ENCODE measurements at regions not wholly inside any gene's neighbourhood (a gene's known extent, or its start where the extent isn't known, plus 50 kb on each side); places are given as distances from the start of the nearest gene placed in this dataset.

DNA sequence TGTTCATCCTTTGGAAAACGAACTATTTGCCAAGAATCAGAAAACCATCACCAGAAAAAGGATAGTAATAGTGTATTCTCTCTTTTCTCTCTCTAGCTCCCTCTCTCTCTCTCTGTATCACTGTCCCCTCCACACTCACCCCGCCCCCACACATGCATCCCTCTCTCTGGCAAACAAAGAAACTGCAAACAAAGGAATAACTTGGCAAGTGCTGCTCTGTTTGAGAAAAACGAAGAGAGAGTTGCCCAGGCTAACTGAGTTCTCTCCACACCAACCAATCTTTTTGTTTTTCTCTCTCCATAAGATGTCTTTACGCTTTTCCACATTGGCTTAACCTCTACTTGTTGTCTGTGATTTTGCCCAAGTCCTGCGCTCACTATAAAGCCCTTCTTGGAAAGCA lies 316.2 kb downstream of the EPHA4 start:
- Mint-ChIP-seq H3K27me3 (peaks cover 18% of the 10 kb centered on the region), H3K9me3 (peaks cover 9% of the 10 kb centered on the region), H3K27ac (ENCODE audit: low read depth) (no peak overlapping the region), H3K36me3 (ENCODE audit: insufficient read depth) (no peaks in the 10 kb centered on the region), H3K4me1 (no peaks in the 10 kb centered on the region), H3K4me3 (no peak overlapping the region)
- DNase-seq (ENCODE audit: low spot score in 2 of 2) (no peak), ATAC-seq (replicated peaks; ENCODE audit: extremely low read depth, poor library complexity, severe bottlenecking) (no peak)

DNA sequence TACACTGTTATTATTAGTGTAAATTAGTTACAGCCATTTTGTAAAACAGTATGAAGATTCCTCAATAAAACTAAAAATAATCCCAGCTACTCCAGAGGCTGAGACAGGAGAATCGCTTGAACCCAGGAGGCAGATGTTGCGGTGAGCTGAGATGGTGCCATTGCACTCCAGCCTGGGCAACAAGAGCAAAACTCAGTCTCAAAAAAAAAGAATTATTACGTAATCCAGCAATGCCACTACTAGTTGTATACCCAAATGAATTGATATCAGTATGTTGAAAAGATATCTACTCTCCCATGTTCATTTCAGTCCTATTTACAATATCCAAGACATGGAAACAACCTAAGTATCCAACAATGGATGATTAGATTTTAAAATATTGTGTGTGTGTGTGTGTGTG lies 313.6 kb downstream of the EPHA4 start:
- no peak for DNase-seq (ENCODE audit: low spot score in 2 of 2)
- Mint-ChIP-seq H3K36me3 (ENCODE audit: insufficient read depth) (no peaks in the 10 kb centered on the region), H3K9me3 (peaks cover 9% of the 10 kb centered on the region), H3K4me3 (no peak overlapping the region), H3K27me3 (peaks cover 32% of the 10 kb centered on the region), H3K27ac (ENCODE audit: low read depth) (no peak overlapping the region), H3K4me1 (no peaks in the 10 kb centered on the region)
- no peak for ATAC-seq (replicated peaks; ENCODE audit: extremely low read depth, poor library complexity, severe bottlenecking)

DNA sequence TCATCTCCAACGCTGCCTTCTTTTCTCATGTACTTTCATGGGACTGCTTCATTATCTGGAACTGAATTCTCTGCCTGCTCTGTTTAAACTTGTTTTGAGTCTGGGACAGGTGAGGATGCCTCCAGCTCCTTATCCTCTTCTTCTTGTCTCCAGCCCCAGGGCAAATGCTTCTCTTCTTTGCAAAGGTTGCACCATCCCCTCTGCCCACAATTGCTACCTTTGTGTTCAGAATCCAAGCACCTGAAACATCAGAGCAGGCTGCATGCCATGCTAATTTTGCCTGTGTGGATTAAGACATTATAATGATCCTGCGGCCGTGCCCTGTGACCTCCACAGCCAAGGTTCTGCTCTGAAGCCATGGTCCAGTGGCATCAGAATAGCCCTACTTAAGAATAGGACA lies 309.5 kb downstream of the EPHA4 start:
- Mint-ChIP-seq H3K9me3 (no peaks in the 10 kb centered on the region), H3K27ac (ENCODE audit: low read depth) (no peak overlapping the region), H3K27me3 (peaks cover 22% of the 10 kb centered on the region), H3K4me3 (no peak overlapping the region), H3K4me1 (no peaks in the 10 kb centered on the region), H3K36me3 (ENCODE audit: insufficient read depth) (no peaks in the 10 kb centered on the region)
- DNase-seq (ENCODE audit: low spot score in 2 of 2) (no peak), ATAC-seq (replicated peaks; ENCODE audit: extremely low read depth, poor library complexity, severe bottlenecking) (no peak)

DNA sequence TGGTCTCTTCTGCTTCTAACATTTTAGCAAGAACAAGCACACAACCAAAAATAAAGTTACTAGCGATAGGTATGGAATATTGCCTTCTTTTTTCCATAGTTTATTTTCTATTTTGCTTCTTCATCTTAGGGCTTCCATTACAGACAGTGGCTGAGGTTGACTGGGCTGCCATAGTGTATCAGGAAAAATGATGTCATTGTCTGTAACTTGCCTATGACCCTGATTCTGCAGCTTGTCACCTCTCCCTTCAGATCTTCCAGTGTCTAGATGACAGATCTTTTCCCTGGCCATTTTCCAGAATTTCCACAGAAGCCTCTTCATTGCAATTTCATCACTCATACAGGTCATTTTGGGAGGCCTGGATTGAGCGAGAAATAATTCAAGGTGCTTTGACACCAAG lies 308.5 kb downstream of the EPHA4 start:
- Mint-ChIP-seq H3K36me3 (ENCODE audit: insufficient read depth) (no peaks in the 10 kb centered on the region), H3K9me3 (no peaks in the 10 kb centered on the region), H3K4me3 (no peak overlapping the region)

DNA sequence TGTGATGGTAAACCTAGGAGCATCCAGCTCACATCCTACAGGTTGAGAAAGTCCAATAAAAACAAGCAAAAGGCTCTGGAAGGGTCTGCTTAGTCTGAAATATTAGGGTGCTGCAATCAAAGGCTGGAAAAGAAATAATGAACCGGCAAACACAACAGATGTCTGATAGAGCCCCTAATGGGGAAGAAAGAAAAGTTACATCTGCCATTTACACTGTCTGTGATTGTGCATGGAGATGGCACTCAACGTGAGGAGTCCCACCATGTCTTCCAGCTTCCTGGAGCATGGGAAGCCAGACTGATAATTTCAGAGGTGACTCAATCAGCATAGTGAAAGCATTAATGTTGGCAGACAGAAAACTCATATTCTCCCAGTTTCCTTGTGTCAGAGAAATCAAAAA lies 307.8 kb downstream of the EPHA4 start:
- no peak overlapping the region for H3K4me3 Mint-ChIP-seq
- H3K36me3 Mint-ChIP-seq (ENCODE audit: insufficient read depth), result no peaks in the 10 kb centered on the region
- H3K27ac Mint-ChIP-seq (ENCODE audit: low read depth), result no peak overlapping the region
- no peaks in the 10 kb centered on the region for H3K4me1 Mint-ChIP-seq
- H3K9me3 Mint-ChIP-seq, result no peaks in the 10 kb centered on the region
- no peak for ATAC-seq (replicated peaks; ENCODE audit: extremely low read depth, poor library complexity, severe bottlenecking)
- peaks cover 34% of the 10 kb centered on the region for H3K27me3 Mint-ChIP-seq
- DNase-seq (ENCODE audit: low spot score in 2 of 2), result no peak

More for the DNA sequence above, 308.5 kb downstream of the EPHA4 start:
- Mint-ChIP-seq H3K4me1 (no peaks in the 10 kb centered on the region), H3K27ac (ENCODE audit: low read depth) (no peak overlapping the region), H3K27me3 (peaks cover 28% of the 10 kb centered on the region)
- ATAC-seq (replicated peaks; ENCODE audit: extremely low read depth, poor library complexity, severe bottlenecking), result no peak
- DNase-seq (ENCODE audit: low spot score in 2 of 2), result no peak

DNA sequence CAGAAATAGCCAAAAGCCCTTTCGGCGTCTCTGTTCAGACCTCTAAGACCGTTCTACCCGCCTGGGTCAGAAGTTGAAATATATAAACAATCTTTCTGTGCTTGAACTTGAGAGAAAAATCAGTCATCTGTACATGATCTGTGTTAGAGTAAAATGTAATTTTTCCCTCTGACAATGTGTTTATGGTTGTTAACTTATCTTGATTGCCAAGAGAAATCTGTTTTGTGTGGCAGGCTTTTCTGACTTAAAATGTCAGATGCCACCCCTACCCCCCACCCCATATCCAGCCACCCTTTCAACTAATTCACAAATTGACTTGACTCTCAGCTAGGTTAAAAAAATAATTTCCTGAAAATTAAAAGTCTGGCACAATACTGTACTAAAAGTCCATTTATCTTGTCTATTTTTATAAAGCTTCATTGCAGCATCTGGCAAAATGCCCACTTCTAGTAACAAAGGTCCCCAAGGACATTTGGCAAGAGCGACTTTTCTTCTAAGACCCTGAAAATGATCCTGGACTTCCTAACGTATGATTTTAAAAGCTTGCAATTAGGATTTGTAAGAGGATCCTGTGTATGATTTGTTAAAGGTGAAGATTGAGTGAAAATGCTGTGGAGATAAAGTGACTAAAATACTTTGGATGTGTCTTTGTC lies 304.2 kb downstream of the EPHA4 start:
- Mint-ChIP-seq H3K36me3 (ENCODE audit: insufficient read depth) (no peaks in the 10 kb centered on the region), H3K27ac (ENCODE audit: low read depth) (no peak overlapping the region), H3K9me3 (no peaks in the 10 kb centered on the region), H3K4me1 (no peaks in the 10 kb centered on the region), H3K4me3 (no peak overlapping the region), H3K27me3 (peaks cover 51% of the 10 kb centered on the region)
- ATAC-seq (replicated peaks; ENCODE audit: extremely low read depth, poor library complexity, severe bottlenecking), result no peak
- no peak for DNase-seq (ENCODE audit: low spot score in 2 of 2)

DNA sequence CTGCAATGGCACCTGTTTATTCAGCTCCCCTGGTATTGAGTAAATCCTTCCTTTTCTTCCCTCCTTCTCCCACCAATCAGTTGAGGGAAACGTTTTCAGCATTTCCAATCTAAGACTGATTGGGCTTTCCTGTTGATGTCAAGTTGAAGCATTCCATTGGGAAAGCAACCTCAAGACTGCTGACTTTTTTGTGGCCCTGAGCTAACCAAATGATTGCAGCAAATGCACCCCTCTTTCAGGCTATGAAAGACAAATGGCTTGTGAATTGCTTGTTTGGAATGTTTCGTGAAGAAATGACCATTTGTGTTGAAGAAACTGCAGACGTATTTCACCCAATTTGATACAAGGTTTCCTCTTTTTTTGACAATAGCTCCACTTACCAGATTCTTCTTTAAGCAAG lies 303.5 kb downstream of the EPHA4 start:
- Mint-ChIP-seq H3K4me1 (no peaks in the 10 kb centered on the region), H3K4me3 (no peak overlapping the region), H3K9me3 (no peaks in the 10 kb centered on the region), H3K27ac (ENCODE audit: low read depth) (no peak overlapping the region), H3K36me3 (ENCODE audit: insufficient read depth) (no peaks in the 10 kb centered on the region), H3K27me3 (peaks cover 44% of the 10 kb centered on the region)
- no peak for DNase-seq (ENCODE audit: low spot score in 2 of 2)
- ATAC-seq (replicated peaks; ENCODE audit: extremely low read depth, poor library complexity, severe bottlenecking), result no peak

DNA sequence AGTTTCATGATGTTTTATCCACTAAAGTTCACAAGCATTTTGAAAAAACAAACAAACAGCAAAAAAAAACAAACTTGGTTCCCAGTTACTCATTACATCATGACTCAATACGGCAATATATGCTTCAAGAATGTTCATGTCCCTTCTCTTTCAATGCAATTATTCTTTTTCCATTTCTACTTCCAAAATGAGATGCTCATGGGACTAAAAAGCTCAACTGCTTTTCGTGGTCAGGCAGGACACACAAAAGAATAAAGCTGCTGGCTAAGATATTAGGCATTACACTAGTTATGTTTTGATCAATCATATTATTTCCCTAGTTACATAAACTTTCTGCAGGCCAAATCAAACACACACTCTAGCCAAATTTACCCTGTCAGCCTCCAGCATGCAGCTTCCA lies 301.3 kb downstream of the EPHA4 start:
- H3K9me3 Mint-ChIP-seq, result no peaks in the 10 kb centered on the region
- no peak overlapping the region for H3K4me3 Mint-ChIP-seq
- no peaks in the 10 kb centered on the region for H3K36me3 Mint-ChIP-seq (ENCODE audit: insufficient read depth)
- ATAC-seq (replicated peaks; ENCODE audit: extremely low read depth, poor library complexity, severe bottlenecking), result no peak
- no peaks in the 10 kb centered on the region for H3K4me1 Mint-ChIP-seq
- DNase-seq (ENCODE audit: low spot score in 2 of 2), result no peak
- H3K27ac Mint-ChIP-seq (ENCODE audit: low read depth), result no peak overlapping the region
- peaks cover 39% of the 10 kb centered on the region for H3K27me3 Mint-ChIP-seq

DNA sequence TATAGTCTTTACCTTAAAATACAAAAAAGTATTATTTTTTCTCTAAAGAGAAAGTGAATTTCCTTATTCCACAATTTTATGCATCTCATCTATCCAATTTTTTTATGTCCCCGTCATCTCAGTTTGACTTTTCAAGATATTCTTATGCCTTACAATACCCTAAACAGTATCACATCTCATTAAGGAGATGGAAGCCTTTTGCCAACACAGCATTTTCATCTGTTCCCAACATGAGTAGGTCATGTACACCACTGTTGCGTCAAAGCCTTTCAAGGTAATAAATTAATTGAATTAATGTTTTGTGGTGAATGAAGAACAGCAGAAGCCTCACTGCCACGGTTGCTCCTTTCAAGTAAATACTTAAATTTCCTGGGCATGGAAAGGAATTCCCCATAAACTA lies 299.4 kb downstream of the EPHA4 start:
- Mint-ChIP-seq H3K27ac (ENCODE audit: low read depth) (no peak overlapping the region), H3K9me3 (no peaks in the 10 kb centered on the region), H3K4me3 (no peak overlapping the region), H3K4me1 (no peaks in the 10 kb centered on the region), H3K27me3 (peaks cover 58% of the 10 kb centered on the region), H3K36me3 (ENCODE audit: insufficient read depth) (no peaks in the 10 kb centered on the region)
- DNase-seq (ENCODE audit: low spot score in 2 of 2) (no peak), ATAC-seq (replicated peaks; ENCODE audit: extremely low read depth, poor library complexity, severe bottlenecking) (no peak)

DNA sequence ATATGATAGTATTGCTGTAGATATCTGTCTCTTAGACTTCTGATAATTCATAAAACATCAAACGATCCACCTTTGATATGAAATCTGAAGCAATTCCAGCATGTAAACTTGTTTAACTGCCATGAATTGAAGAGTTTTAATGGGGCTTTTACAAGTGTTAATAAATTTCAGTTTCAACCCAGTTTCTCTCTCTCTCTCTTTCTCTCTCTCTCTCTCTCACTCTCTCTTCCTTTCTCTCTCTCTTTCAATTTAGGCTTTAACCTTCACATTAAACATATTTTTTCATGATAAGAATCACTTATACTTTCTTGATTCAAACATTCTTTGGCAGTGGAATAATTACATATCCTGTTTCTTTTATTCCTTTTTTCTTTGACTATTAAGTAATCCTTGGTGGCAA lies 296.1 kb downstream of the EPHA4 start:
- DNase-seq (ENCODE audit: low spot score in 2 of 2) (no peak), ATAC-seq (replicated peaks; ENCODE audit: extremely low read depth, poor library complexity, severe bottlenecking) (no peak)
- Mint-ChIP-seq H3K36me3 (ENCODE audit: insufficient read depth) (no peaks in the 10 kb centered on the region), H3K9me3 (no peaks in the 10 kb centered on the region), H3K4me1 (no peaks in the 10 kb centered on the region), H3K27me3 (peaks cover 34% of the 10 kb centered on the region), H3K27ac (ENCODE audit: low read depth) (no peak overlapping the region), H3K4me3 (no peak overlapping the region)

DNA sequence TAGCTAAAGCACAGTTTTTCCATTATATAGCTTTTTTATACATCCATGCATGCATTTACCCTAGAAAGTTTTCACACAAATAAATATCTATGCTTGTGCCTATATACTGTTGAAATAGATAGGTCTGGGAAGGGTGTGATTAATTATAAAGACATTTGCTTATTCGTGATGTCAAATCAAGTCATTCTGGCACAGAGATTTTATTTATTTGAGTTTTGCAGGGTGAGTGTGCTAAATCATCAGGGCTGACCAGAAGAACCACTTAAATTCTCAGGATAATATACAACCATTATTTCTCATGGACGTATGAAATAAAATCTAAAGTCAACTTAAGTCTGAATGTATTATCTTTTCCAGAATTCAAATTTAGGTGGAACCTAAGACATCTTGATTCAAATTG lies 295.5 kb downstream of the EPHA4 start:
- Mint-ChIP-seq H3K27ac (ENCODE audit: low read depth) (no peak overlapping the region), H3K4me3 (no peak overlapping the region), H3K4me1 (no peaks in the 10 kb centered on the region), H3K27me3 (peaks cover 32% of the 10 kb centered on the region), H3K9me3 (no peaks in the 10 kb centered on the region), H3K36me3 (ENCODE audit: insufficient read depth) (no peaks in the 10 kb centered on the region)
- DNase-seq (ENCODE audit: low spot score in 2 of 2) (no peak), ATAC-seq (replicated peaks; ENCODE audit: extremely low read depth, poor library complexity, severe bottlenecking) (no peak)

DNA sequence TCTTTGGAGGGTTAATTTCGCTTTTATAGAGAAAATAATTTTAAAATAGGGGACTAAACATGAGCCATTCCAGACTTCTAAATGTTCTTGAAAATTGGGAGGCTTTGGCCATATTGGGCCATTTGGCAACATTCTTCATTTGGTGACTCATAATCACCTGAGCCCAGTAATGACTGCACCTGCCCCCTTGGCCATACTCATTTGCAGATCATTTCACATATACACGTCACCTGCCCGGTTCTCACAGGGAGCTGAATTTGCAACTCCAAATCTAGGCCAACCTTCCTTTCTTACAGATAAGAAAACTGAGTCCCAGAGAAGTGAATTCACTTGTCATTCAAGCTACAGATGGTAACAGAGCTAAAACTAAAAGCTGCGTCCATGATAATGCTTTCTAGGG lies 289.7 kb downstream of the EPHA4 start:
- Mint-ChIP-seq H3K27ac (ENCODE audit: low read depth) (no peak overlapping the region), H3K36me3 (ENCODE audit: insufficient read depth) (no peaks in the 10 kb centered on the region), H3K9me3 (no peaks in the 10 kb centered on the region), H3K27me3 (peaks cover 28% of the 10 kb centered on the region), H3K4me1 (no peaks in the 10 kb centered on the region), H3K4me3 (no peak overlapping the region)
- no peak for DNase-seq (ENCODE audit: low spot score in 2 of 2)
- no peak for ATAC-seq (replicated peaks; ENCODE audit: extremely low read depth, poor library complexity, severe bottlenecking)

DNA sequence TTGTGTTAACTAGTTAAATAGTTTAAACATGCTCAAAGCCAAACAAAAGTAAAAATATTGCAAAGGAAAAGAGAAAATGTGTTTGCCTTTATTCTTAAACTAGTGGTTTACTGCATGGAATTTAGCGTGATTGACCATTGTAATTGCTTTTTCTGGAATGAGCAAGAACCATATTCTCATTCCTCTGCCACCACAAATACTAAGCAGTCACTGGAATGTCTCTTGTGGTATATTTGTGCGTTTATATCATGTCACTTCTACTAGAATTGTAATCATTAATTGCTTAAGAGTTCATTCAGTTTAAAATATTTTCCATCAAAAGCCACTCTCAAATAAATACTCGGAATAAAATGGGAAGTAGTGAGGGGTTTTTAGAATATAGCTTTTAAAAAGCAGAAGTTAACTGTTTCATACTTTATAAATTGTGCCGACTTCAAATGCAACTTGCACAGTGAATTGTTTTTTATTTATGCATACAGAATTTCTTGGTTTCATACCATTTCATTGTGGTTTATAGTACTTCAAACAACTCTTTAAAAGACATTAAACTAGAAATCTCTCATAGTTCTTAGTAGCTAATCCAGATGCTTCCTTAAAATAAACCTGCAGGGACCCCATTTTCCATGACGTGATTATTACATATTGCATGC lies 288.1 kb downstream of the EPHA4 start:
- Mint-ChIP-seq H3K27me3 (peaks cover 25% of the 10 kb centered on the region), H3K36me3 (ENCODE audit: insufficient read depth) (no peaks in the 10 kb centered on the region), H3K9me3 (no peaks in the 10 kb centered on the region), H3K4me3 (no peak overlapping the region), H3K4me1 (no peaks in the 10 kb centered on the region), H3K27ac (ENCODE audit: low read depth) (no peak overlapping the region)
- ATAC-seq (replicated peaks; ENCODE audit: extremely low read depth, poor library complexity, severe bottlenecking) (no peak), DNase-seq (ENCODE audit: low spot score in 2 of 2) (no peak)

Measured in central memory CD8-positive, alpha-beta T cell (primary cell).